DOHH2 (cell line): ENCODE measurements at regions not wholly inside any gene's neighbourhood (a gene's known extent, or its start where the extent isn't known, plus 50 kb on each side); places are given as distances from the start of the nearest gene placed in this dataset.

ENCODE experiments used
- CTCF ChIP-seq: fragments of 200-600 bp; sonication (generic); IDR thresholded peaks from one replicate; pipeline ENCODE4 v1.5.1; 2014; ENCODE audit warnings: antibody characterized with exemption, mild to moderate bottlenecking, low read depth, low read length; ENCODE audit not compliant: poor library complexity, severe bottlenecking
- EZH2phosphoT487 ChIP-seq: fragments of 200-600 bp; sonication (generic); IDR thresholded peaks from 2 replicates; pipeline ENCODE4 v1.6.1; 2017; ENCODE audit warnings: borderline replicate concordance, mild to moderate bottlenecking, antibody characterized with exemption, low read length, moderate library complexity, mixed read lengths

GRCh38 chr17:15130426-15130825, 134.7 kb downstream of the PMP22 start:
- TF ChIP-seq CTCF (no peak), EZH2phosphoT487 (no peak)
